Amniotic epithelial cell (primary cell): ENCODE measurements at regions not wholly inside any gene's neighbourhood (a gene's known extent, or its start where the extent isn't known, plus 50 kb on each side); places are given as distances from the start of the nearest gene placed in this dataset.

Experiments
- DNase-seq: peaks from one replicate; pipeline ENCODE4 v3.0.0-alpha.2; 2010; ENCODE audit warnings: low read depth

DNA sequence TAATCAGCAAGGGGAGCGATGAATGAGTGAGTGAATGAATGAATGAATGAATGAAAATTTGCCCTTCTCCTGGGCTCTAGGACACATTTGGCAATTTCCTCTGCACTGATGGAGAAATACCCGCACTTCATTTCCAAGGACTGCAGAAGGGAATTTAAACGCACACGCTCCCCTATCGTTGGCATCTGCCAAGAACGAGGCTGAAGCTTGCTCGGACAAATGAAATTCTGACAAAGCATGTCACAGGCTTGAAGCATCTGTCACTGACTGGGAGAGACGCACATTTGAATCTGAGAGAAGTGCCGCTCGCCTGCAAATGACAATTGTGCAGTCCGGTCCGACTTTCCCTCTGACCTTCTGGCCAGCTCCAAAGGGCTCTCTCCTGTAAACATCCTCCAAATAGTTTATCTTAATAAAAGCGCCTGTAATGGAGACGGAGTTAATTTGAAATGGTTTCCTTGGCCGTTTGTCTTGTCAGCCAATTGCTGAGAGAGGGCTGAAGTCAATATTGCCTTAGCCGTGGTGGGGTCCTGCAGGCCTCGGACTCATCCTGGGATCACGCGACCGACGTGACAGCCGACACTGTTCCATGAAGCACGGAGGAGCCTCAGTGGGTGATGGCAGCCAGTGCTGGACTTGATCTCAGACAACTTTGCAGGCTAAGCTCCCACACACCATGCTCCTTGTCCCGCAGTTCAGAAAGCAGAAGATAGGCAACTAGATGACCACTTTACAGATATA lies 260.7 kb downstream of the MN1 start:
- DNase-seq: no peak

DNA sequence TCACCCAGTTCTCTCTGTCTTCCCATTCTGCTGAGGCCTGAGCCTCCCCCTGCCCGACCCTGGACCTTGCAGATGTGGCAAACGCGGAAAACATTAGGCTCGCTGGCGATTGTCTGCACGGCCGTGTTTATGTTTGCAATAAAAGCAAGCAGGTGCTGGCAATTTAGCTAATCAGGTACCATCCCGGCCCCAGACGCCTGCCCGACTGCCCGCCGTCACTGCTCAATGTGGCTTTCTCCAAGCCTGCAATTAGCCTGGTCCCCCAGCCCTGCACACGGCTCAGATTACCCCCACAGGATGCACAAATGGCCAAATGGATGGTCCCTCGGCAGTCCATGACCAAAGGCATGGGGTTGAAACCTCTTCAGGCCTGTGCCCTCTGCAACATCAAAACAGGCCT lies 259.7 kb downstream of the MN1 start:
- DNase-seq: no peak

DNA sequence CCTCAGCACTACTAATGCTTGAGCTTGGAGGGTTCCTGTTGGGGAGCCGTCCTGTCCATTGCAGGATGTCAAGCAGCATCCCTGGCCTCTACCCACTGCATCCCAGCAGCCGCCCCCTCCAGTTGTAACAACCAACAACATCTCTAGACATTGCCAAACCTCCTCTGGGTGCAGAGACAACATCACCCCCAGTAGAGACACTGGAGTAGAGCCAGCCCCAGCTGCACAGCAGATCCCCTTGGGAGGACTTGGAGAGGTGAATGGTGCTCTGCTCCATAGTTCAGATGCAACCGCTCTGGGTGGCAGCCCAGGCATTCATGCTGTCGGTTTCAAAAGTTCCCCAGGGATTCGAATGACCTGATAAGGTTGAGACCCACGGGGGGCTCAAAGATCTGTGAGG lies 259.0 kb downstream of the MN1 start:
- DNase-seq: no peak

DNA sequence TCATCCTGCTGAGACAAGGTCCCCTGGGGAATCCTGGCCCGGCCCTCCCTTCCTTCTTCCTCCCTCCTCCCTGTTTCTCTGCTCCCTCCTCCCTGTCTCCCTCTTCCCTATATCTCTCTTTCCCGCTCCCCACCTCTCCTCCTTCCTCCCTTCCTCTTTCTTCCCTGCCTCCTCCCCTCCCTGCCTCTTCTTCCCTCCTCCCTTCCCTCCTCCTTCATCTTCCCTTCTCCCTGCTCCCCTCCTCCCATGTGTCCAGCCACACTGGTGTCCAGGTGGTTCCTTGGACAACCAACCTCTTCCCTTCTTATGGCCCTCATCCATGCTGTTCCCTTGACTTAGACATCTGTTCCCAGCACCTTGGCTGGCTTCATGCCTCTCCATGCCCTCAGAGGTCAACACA lies 258.1 kb downstream of the MN1 start:
- DNase-seq: no peak

DNA sequence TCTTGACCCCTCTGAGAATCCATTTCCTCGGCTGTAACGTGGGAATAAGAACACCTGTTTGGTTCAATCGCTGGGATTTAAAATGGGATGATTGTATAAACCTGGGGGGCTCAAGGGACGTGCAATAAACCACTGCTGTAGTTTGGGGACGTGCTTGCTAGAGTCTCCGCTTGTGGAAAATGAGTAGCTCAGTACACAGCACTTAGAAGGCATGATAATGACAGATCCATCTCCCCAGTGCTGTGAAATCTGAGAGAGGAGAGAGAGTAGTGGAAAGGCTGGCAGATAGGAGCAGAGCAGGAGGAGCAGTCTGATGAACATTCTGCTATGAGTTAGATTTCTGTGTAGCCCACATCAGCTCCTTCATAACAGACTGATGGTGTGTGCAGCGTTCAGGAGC lies 256.5 kb downstream of the MN1 start:
- DNase-seq: no peak

DNA sequence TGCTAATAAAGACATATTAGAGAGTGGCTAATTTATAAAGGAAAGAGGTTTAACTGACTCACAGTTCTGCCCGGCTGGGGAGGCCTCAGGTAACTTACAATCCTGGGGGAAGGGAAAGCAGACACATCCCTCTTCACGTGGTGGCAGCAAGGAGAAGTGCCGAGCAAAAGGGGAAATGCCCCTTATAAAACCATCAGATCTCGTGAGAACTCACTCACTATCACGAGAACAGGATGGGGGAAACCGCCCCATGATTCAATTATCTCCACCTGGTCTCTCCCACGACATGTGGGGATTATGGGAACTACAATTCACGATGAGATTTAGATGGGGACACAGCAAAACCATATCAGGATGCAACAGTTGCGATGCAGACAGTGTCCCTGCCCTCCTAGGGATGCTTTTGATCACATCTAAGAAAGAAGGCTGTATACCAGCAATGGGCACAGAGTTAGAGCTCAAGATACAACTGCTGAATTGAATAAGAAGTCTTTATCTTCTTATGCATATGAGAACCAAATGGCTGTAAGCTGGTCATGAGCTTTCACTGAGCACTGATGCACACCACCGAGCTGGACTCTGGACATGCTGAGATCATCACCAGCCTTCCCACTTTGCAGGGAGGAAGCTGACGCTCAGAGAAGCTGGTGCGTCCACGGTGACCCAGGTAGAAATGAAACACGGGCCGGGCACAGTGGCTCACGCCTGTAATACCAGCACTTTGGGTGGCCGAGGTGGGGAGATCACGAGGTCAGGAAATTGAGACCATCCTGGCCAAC lies 255.2 kb downstream of the MN1 start:
- no peak for DNase-seq

DNA sequence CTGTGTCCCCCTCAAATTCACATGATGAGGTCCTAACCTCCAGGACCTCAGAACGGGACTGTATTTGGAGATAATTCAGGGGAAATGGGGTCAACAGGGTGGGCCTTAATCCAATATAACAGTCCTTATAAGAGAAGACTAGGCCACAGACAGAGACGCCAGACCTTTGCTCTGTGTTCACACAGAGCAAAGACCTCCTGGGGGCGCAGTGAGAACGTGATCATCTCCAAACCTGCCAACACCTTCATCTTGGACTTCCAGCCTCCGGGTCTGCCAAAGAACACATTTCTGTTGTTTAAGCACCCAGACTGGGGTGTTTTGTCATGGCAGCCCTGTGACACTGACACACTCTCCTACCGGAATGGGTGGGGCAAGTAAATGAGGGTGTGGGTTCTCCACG lies 250.2 kb downstream of the MN1 start:
- DNase-seq: no peak

DNA sequence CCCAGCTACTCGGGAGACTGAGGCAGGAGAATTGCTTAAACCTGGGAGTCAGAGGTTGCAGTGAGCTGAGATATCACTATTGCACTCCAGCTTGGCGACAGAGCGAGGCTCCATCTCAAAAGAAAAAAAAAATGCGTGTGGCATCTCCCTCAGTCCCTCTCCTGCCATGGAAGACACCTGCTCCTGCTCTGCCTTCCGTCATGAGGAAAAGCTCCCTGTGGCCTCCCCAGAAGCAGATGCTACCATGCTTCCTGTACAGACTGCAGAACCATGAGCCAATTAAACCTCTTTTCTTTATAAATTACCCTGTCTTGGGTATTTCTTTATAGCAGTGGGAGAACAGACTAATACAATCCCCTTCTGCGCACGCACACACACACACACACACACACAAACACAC lies 249.4 kb downstream of the MN1 start:
- no peak for DNase-seq

DNA sequence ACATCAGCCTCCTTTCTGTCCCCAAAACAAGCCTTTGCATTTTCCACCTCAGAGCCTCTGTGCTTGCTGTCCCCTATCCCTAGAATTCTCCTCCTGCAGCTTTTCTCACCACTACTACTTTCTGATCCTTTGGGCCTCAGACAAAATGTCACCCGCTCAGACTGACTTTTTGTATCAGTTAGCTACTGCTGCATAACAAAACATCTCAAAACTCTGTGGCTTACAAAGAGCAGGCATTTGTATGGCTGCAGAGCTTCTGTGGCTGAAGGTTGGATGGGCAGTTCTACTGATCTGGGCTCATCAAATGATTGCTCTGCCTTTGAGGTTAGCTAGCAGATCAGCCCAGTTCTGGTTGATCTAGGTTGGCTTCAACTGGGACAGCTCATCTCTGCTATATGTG lies 248.7 kb downstream of the MN1 start:
- no peak for DNase-seq

DNA sequence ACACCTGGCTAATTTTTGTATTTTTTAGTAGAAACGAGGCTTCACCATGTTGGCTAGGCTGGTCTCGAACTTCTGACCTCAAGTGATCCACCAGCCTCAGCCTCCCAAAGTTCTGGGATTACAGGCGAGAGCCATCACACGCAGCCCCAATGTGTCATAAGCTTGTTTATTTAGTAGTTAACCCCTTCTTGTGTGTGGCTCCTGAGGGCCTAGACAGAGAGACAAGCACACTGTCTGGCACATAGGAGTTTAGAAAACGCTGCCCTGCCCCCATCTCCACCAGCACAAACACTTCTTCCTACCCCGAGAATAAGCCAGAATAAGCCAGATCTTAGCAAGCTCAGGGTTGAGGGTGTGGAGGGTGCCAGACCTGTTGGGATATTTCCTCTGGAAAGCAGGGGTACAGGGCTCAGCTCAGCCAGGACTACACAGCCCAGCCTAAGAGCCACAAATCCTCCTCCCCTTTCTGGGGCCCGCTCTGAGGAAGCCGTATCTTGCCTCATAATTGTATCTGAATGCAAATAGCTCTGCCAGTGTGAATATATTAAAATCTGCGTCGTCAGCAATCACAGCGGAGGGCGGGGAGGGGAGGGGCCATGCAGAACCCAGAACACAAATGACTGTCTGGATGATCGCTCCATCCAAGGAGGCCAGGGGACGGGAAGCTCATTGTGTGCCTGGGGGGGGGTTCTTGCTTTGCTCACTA lies 247.3 kb downstream of the MN1 start:
- DNase-seq: peak; percentile 76

DNA sequence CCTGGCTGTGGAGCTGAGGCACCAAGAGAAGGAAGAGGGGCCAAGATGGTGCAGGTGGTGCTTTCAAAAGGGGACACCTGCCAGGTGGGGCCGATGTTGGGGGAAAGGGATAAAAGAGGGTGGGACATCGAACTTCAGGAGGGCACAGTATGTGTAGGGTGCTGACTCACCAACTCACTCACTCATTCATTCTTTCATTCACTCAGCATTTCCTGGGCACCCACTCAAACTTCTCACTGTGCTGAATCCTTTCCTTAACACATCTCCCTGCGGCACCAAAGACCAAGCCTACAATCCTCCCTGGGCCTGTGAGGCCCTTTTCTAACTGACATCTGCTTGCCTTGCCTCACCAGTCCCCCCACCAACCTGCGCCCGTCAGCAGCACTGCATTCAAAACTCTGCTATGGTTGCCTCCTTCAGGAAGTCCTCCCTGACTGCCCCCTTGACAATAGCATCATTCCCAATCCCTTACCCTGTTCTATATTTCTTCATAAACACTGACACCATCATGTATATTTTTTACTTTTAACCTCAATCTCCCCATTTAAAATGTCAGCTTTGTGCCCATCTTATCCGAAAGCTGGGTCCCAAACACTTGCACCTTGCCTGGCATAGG lies 246.6 kb downstream of the MN1 start:
- DNase-seq: no peak

DNA sequence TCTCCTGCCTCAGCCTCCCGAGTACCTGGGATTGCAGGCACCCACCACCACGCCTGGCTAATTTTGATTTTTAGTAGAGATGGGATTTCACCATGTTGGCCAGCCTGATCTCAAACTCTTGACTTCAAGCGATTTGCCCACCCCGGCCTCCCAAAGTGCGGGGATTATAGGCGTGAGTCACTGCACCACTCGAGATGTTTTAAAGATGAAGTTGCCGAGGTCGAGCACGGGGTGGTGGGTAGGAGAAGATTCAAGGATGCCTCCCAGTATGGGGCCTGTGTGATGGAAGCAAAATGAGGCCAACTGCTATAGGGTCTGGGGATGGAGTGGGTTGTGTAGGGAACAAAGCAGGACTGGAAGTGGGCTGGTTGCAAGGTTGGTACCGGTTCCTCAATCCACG lies 245.2 kb downstream of the MN1 start:
- DNase-seq: no peak

DNA sequence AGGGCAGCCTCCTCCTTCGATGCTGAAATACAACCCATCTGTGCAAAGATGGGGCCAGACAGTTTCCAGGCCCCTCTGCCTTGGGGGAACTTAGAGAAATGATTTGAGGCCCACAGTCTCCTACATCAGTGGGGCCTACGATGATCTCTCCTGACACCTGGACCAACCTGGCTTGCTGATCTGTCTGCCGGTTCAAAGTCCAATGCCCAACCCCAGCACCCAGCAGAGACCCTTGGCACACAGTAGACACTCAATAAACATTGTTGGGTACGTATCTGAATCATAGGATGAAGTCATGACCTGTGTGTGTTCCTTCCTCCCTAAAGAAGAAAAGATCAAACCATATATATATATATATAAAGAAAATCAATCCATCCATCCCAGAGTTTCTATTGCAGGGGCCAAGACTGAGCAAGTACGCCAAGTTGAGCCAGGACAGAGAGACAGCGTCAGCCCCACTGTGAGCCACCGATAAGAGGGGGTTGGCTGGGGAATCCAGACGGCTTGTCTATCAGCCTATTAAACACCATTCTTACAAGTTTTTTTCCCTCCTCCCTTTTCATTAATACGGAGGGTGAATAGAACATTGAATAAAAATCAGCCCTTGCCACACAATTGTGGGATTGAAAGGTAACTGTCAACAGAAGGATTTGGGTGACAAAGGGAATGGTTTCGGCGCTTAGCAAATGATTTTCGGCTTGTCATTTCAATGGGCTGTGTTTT lies 244.1 kb downstream of the MN1 start:
- no peak for DNase-seq

DNA sequence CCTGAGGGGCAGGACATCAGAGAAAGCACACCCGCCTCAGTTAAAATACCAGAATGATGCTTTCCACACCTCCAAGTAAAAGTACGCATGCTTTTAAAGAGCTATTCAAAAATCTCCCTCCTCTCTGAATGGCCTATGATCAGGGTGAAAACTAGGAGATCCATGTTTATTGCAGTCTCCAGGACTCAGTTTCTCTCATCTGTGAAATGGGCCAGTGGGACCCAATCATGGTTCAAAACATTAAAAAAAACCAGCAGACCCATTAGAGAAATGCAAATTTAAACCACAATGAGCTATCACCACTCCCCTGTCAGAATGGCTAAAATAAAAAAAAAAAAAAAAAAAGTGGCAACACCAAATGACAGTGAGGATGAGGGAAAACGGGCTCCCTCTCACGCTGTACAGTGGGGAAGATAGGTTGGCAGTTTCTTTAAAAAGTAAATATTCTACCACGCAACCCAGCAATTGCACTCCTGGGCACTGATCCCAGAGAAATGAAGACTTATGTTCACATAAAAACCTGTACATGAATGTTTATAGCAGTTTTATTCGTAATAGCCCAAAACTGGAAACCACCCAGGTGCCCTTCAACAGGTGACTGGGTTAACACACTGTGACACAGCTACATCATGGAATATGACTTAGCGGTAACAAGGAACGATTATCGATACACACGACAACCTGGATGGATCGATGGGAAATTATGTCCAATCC lies 242.7 kb downstream of the MN1 start:
- DNase-seq: no peak

DNA sequence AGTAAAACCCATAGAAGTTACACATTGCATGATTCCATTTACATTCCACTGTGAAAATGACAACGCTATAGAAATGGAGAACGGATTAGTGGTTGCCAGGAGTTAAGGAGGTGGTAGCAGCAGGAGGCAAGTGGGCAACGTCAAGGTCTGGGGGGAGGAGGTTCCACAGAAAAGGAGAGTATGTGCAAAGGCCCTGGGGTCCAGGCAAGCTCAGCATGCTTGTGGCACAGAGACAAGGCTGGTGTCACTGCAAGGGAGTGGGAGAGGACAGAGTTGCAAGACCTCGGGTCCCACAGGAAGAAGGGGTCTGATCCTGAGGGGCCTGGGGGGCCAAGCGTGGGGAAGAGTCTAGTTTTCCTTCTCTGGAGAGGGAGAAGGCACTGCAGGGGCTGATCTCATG lies 240.8 kb downstream of the MN1 start:
- no peak for DNase-seq

DNA sequence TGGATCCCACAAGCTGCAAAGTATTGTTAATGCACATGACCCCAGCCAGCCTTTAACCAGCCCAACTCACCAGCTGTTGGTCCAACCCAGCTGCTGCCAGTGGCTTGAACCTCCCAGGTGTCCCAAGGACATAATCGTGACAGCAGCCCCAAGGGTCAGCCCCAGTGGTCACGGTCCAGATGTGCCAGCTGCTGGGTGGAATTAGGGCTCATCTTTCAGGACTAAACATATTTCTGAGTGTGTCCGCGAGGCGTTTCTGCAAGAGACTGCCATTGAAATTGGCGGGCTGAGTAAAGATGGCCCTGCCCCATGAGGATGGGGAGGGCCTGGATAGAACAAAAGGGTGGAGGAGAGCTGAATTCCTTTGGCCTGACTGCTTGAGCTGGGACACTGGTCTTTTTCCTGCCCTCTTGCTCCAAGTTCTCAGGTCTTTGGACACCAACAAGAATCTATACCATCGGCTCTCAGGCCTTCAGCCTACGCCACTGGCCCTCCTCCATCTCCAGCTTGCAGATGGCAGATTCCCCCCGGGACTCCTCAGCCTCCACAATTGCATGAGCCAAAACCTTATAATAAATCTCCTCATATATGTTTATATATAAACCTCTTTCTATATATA lies 240.2 kb downstream of the MN1 start:
- no peak for DNase-seq

DNA sequence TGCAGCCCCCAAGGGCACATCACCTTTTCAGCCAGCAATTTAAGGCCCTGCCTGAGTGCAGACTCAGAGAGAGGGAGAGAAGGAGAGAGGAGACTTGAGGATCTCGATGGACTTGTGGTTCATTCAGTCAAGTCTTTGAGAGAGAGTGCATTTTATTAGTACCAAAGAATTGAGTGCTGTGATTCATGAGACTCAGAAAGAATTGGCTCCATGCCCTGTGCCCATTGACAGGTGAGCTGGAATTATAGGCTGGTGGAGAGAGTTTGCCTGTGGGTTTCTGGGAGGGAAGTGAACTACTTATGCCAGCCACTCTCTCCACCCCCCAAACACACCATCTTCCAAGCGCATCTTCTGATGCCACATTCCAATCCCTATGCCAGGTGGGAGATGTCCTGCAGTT lies 236.8 kb downstream of the MN1 start:
- DNase-seq: no peak

DNA sequence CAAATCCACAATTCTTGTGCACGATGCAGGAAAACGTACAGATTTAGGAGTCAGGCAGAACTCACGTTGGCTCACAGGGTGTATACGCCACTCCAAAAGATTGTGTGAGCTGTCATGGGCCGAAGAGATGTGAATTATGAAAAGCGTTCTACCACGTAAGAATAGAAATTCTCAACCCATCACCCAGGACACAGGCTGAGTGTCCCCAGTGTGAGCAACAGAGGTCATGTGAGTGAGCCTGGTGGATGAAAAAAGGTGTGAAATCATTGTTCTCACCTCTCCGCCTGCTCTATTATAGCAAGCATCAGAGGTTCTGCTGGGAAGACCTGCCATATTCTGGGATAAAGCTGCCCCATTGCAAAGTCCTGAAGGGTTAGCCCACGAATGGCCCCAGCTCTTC lies 235.0 kb downstream of the MN1 start:
- DNase-seq: no peak

DNA sequence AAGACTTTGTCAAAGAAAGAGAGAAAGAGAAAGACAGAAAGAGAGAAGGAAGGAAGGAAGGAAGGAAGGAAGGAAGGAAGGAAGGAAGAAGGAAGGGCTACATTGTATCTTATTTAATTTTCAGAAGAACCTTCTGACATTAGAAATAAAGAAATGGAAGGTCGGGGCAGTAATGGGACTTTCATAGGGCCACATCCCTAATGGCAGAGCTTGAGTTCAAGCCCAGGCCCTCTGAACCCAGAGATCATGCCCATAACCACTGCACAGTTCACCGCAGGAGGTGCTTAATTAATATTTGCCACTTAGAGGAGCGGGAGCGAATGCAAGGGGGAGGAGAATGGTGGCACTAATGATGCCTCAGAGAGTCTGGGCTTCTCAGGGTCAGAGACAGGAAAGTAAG lies 233.3 kb downstream of the MN1 start:
- no peak for DNase-seq

DNA sequence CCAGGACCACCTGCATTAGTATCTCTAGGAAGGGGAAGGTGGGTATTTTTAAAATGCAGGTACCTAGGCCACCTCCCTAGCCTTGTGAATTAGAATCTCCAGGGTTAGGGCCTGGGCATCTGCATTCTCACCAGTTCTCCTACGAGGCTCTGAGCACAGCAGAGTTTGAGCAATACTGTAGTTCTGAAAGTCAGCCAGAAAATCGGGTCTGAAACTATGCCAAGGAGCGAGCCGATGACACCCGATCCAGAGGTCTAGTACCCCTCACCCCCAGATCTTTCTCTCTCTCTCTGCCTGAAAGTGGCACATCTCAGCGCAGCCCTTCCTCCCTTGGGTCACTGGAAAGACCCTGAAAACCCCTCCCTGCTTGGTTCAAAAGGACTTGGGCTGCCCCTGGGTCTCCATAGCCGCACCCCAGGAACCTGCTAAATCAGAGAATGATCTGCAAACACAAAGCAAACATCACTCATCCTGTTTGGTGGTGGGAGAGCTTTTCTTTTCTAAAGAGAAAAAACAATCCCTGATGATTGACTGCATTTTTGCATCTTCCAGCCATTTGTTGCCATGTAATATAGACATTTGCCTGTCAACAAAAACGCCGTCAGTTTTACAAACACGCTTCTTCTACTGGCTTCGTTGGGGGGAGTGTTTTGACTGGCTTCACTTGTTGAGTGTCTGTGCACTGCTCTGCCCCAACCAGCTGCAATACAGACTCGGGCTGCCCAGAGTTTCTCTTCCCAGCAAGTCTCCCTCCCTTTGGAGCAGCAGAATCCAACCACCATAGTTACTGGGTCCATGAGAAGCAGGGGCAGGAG lies 229.9 kb downstream of the MN1 start:
- DNase-seq: no peak
